Chondrocyte (in vitro differentiated cells): ENCODE measurements at regions not wholly inside any gene's neighbourhood (a gene's known extent, or its start where the extent isn't known, plus 50 kb on each side); places are given as distances from the start of the nearest gene placed in this dataset.
"Not testable (repeated sequence)": the region's sequence is repeated elsewhere in the genome, so short reads cannot be mapped to it uniquely, and the experiment has no call there.

ENCODE experiments used
- DNase-seq: peaks from one replicate; pipeline ENCODE4 v3.0.0; 2021; ENCODE audit warnings: mixed read lengths, low spot score
- H3K27ac Mint-ChIP-seq: one replicate; pipeline ENCODE4 v1.8.0; 2021; ENCODE audit warnings: mild to moderate bottlenecking, moderate library complexity, mixed read lengths; ENCODE audit not compliant: unreplicated experiment
- H3K27me3 Mint-ChIP-seq: 2 replicates; pipeline ENCODE4 v1.8.0; 2021; ENCODE audit warnings: low read depth, mixed read lengths
- H3K36me3 Mint-ChIP-seq: 2 replicates; pipeline ENCODE4 v1.8.0; 2021; ENCODE audit warnings: low read depth, mixed read lengths
- H3K4me1 Mint-ChIP-seq: 2 replicates; pipeline ENCODE4 v1.8.0; 2021; ENCODE audit warnings: low read depth, mild to moderate bottlenecking, mixed read lengths
- H3K4me3 Mint-ChIP-seq: one replicate; pipeline ENCODE4 v1.8.0; 2021; ENCODE audit warnings: mild to moderate bottlenecking, moderate library complexity, mixed read lengths; ENCODE audit not compliant: unreplicated experiment
- H3K9me3 Mint-ChIP-seq: 2 replicates; pipeline ENCODE4 v1.8.0; 2021; ENCODE audit warnings: low read depth, mixed read lengths
- CTCF ChIP-seq: fragments of 200-600 bp; sonication (generic); IDR thresholded peaks from 2 replicates; pipeline ENCODE4 v1.5.0; 2021; ENCODE audit warnings: antibody characterized with exemption, mild to moderate bottlenecking, moderate library complexity

- H3K27me3 Mint-ChIP-seq, result peaks cover 4% of the 10 kb centered on the region
- DNase-seq, result no peak
- H3K9me3 Mint-ChIP-seq, result peaks cover 4% of the 10 kb centered on the region
- peaks cover 15% of the 10 kb centered on the region for H3K4me1 Mint-ChIP-seq
- no peak overlapping the region for H3K27ac Mint-ChIP-seq
- H3K36me3 Mint-ChIP-seq, result no peaks in the 10 kb centered on the region
- no peak overlapping the region for H3K4me3 Mint-ChIP-seq
- TF ChIP-seq CTCF, result no peak
Observed at GRCh38 chr19:13634658-13635057, 128.4 kb upstream of the CACNA1A start.

GRCh38 chr19:13633522-13633922 is 127.2 kb upstream of the CACNA1A start:
- Mint-ChIP-seq H3K36me3 (no peaks in the 10 kb centered on the region), H3K4me3 (no peak overlapping the region), H3K27me3 (no peaks in the 10 kb centered on the region), H3K4me1 (peaks cover 15% of the 10 kb centered on the region), H3K9me3 (no peaks in the 10 kb centered on the region), H3K27ac (no peak overlapping the region)
- no peak for DNase-seq
- TF ChIP-seq CTCF, result no peak

- H3K9me3 Mint-ChIP-seq, result no peaks in the 10 kb centered on the region
- H3K27me3 Mint-ChIP-seq, result no peaks in the 10 kb centered on the region
- no peaks in the 10 kb centered on the region for H3K36me3 Mint-ChIP-seq
- peak overlapping the region; percentile 45 for H3K4me3 Mint-ChIP-seq
- no peak for TF ChIP-seq CTCF
- H3K27ac Mint-ChIP-seq, result no peak overlapping the region
- peaks cover 15% of the 10 kb centered on the region for H3K4me1 Mint-ChIP-seq
- no peak for DNase-seq
Observed at GRCh38 chr19:13633109-13633508, 126.8 kb upstream of the CACNA1A start.

- not testable (repeated sequence) for H3K27ac Mint-ChIP-seq, H3K27me3 Mint-ChIP-seq, H3K4me3 Mint-ChIP-seq, DNase-seq, H3K9me3 Mint-ChIP-seq, H3K36me3 Mint-ChIP-seq
- peaks cover 15% of the 10 kb centered on the region for H3K4me1 Mint-ChIP-seq
Observed at GRCh38 chr19:13632164-13632563, 125.9 kb upstream of the CACNA1A start.

- Mint-ChIP-seq H3K4me1 (peaks cover 15% of the 10 kb centered on the region), H3K27me3 (peaks cover 6% of the 10 kb centered on the region), H3K27ac (no peak overlapping the region), H3K9me3 (no peaks in the 10 kb centered on the region), H3K36me3 (no peaks in the 10 kb centered on the region), H3K4me3 (no peak overlapping the region)
- TF ChIP-seq CTCF, result no peak
- no peak for DNase-seq
Observed at GRCh38 chr19:13629687-13630357, 123.5 kb upstream of the CACNA1A start.

- TF ChIP-seq CTCF, result no peak
Observed at GRCh38 chr19:13627531-13627930, 121.3 kb upstream of the CACNA1A start.

More at GRCh38 chr19:13627531-13627930, 121.3 kb upstream of the CACNA1A start:
- Mint-ChIP-seq H3K4me1 (peaks cover 1% of the 10 kb centered on the region), H3K27me3 (peaks cover 26% of the 10 kb centered on the region), H3K27ac (no peak overlapping the region), H3K4me3 (no peak overlapping the region), H3K9me3 (no peaks in the 10 kb centered on the region), H3K36me3 (no peaks in the 10 kb centered on the region)
- DNase-seq, result no peak
